ENCODE measurements at regions not wholly inside any gene's neighbourhood (a gene's known extent, or its start where the extent isn't known, plus 50 kb on each side); places are given as distances from the start of the nearest gene placed in this dataset.
"Not testable (repeated sequence)": the region's sequence is repeated elsewhere in the genome, so short reads cannot be mapped to it uniquely, and the experiment has no call there.

DNA sequence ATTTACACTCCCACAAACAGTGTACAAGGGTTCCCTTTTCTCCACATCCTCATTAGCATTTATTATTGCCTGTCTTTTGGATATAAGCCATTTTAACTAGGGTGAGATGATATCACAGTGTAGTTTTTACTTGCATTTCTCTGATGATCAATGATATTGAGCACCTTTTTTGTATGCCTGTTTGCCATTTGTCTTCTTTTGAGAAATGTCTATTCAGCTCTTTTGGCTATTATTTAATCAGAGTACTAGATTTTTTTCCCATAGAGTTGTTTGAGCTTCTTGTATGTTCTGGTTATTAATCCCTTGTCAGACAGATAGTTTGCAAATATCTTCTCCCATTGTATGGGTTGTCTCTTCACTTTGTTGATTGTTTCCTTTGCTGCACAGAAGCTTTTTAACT is 190.6 kb downstream of the MAGEB17 start:
- no peaks in the 10 kb centered on the region for H4K20me1 ChIP-seq (ENCODE audit: insufficient read depth, low read length)
- no peaks in the 10 kb centered on the region for H3K4me1 ChIP-seq (ENCODE audit: low read length)
- no peak overlapping the region for H2AFZ ChIP-seq (ENCODE audit: low read length)
- H3K9me3 ChIP-seq (replicated peaks; ENCODE audit: insufficient read depth, low read length) = no peaks in the 10 kb centered on the region
- H3K9ac ChIP-seq (ENCODE audit: low read length) = no peak overlapping the region
- H3K4me2 ChIP-seq (ENCODE audit: low read depth, low read length) = no peak overlapping the region
- H3K27ac ChIP-seq (ENCODE audit: low read length) = no peak overlapping the region
- H3K79me2 ChIP-seq (ENCODE audit: low read length) = no peaks in the 10 kb centered on the region
- no peaks in the 10 kb centered on the region for H3K27me3 ChIP-seq (replicated peaks; ENCODE audit: insufficient read depth, low read length)
- no peaks in the 10 kb centered on the region for H3F3A ChIP-seq (ENCODE audit: insufficient read depth, low read length)
- no peaks in the 10 kb centered on the region for H3K36me3 ChIP-seq (replicated peaks; ENCODE audit: insufficient read depth, low read length)
- H3K4me3 ChIP-seq (ENCODE audit: low read length) = no peak overlapping the region
- DNase-seq = no peak
- H3K9me2 ChIP-seq (replicated peaks; ENCODE audit: insufficient read depth, low read length) = no peaks in the 10 kb centered on the region
- TF ChIP-seq EZH2 (optimal IDR thresholded peaks at IDR 0.05; ENCODE audit: low read depth, low read length) = no peak
- TF ChIP-seq, protein P1, sequence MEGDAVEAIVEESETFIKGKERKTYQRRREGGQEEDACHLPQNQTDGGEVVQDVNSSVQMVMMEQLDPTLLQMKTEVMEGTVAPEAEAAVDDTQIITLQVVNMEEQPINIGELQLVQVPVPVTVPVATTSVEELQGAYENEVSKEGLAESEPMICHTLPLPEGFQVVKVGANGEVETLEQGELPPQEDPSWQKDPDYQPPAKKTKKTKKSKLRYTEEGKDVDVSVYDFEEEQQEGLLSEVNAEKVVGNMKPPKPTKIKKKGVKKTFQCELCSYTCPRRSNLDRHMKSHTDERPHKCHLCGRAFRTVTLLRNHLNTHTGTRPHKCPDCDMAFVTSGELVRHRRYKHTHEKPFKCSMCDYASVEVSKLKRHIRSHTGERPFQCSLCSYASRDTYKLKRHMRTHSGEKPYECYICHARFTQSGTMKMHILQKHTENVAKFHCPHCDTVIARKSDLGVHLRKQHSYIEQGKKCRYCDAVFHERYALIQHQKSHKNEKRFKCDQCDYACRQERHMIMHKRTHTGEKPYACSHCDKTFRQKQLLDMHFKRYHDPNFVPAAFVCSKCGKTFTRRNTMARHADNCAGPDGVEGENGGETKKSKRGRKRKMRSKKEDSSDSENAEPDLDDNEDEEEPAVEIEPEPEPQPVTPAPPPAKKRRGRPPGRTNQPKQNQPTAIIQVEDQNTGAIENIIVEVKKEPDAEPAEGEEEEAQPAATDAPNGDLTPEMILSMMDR (IDR thresholded peaks at IDR 0.05; ENCODE audit: low read length) = no peak
- TF ChIP-seq EZH2phosphoT487 (IDR thresholded peaks at IDR 0.05; ENCODE audit: low read length) = no peak

DNA sequence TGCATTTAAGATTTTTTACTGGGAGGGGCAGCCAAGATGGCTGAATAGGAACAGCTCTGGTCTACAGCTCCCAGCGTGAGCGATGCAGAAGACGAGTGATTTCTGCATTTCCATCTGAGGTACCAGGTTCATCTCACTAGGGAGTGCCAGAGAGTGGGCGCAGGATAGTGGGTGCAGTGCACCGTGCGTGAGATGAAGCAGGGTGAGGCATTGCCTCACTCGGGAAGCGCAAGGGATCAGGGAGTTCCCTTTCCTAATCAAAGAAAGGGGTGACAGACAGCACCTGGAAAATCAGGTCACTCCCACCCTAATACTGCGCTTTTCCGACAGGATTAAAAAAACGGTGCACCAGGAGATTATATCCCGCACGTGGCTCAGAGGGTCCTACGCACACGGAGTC is 192.8 kb downstream of the MAGEB17 start:
- not testable (repeated sequence) for H3F3A ChIP-seq (ENCODE audit: insufficient read depth, low read length); H3K4me3 ChIP-seq (ENCODE audit: low read length); H3K27me3 ChIP-seq (replicated peaks; ENCODE audit: insufficient read depth, low read length); H3K9me2 ChIP-seq (replicated peaks; ENCODE audit: insufficient read depth, low read length); DNase-seq; H3K9me3 ChIP-seq (replicated peaks; ENCODE audit: insufficient read depth, low read length); H3K9ac ChIP-seq (ENCODE audit: low read length); H2AFZ ChIP-seq (ENCODE audit: low read length); H3K4me1 ChIP-seq (ENCODE audit: low read length); H3K36me3 ChIP-seq (replicated peaks; ENCODE audit: insufficient read depth, low read length); H3K4me2 ChIP-seq (ENCODE audit: low read depth, low read length); H4K20me1 ChIP-seq (ENCODE audit: insufficient read depth, low read length); H3K27ac ChIP-seq (ENCODE audit: low read length); H3K79me2 ChIP-seq (ENCODE audit: low read length)

DNA sequence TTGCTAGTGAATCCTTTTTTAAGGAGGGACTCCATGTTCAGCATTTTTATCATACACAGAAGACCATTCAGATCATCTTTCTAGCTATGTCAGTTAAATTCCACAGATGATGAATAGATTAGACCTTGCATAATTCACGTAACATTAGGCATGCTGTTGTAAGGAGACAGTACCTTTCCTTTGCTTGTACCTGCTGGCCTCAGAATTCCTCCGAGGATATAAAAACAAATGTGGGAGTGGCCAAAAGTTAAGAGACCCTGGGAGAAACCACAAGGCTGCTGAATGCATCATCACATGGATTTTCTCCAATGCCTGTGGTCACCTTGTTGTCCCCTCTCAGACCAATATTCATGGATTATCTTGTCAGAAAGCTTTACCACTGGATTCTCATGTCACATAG is 201.4 kb downstream of the MAGEB17 start:
- H4K20me1 ChIP-seq (ENCODE audit: insufficient read depth, low read length) = no peaks in the 10 kb centered on the region
- H3K4me2 ChIP-seq (ENCODE audit: low read depth, low read length) = no peak overlapping the region
- H3K9me3 ChIP-seq (replicated peaks; ENCODE audit: insufficient read depth, low read length) = no peaks in the 10 kb centered on the region
- H2AFZ ChIP-seq (ENCODE audit: low read length) = no peak overlapping the region
- TF ChIP-seq EZH2phosphoT487 (IDR thresholded peaks at IDR 0.05; ENCODE audit: low read length) = no peak
- TF ChIP-seq, protein P1 (IDR thresholded peaks at IDR 0.05; ENCODE audit: low read length) = no peak
- no peak for TF ChIP-seq EZH2 (optimal IDR thresholded peaks at IDR 0.05; ENCODE audit: low read depth, low read length)
- H3F3A ChIP-seq (ENCODE audit: insufficient read depth, low read length) = no peaks in the 10 kb centered on the region
- H3K27me3 ChIP-seq (replicated peaks; ENCODE audit: insufficient read depth, low read length) = no peaks in the 10 kb centered on the region
- no peak overlapping the region for H3K4me3 ChIP-seq (ENCODE audit: low read length)
- no peaks in the 10 kb centered on the region for H3K36me3 ChIP-seq (replicated peaks; ENCODE audit: insufficient read depth, low read length)
- no peaks in the 10 kb centered on the region for H3K4me1 ChIP-seq (ENCODE audit: low read length)
- no peaks in the 10 kb centered on the region for H3K79me2 ChIP-seq (ENCODE audit: low read length)
- no peak overlapping the region for H3K9ac ChIP-seq (ENCODE audit: low read length)
- H3K27ac ChIP-seq (ENCODE audit: low read length) = no peak overlapping the region
- H3K9me2 ChIP-seq (replicated peaks; ENCODE audit: insufficient read depth, low read length) = no peaks in the 10 kb centered on the region
- DNase-seq = no peak

DNA sequence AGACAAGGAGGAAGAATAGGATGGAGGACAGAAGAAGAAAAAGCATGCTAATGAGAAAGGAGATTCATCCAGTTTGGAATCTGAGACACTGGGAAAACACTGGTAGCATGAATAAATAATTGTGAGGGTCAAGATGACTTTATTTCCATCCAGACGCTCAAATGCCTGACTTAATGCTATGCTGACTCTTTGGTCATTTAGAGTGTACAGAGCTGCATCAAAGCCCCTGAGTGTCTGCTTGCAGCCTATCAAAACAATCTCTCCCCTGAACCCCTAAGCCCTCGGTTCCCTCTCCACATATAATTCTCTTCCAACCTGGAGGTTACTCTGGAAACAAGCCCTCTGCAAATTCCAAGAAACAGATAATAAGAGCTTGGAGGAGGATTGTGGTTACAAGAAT is 208.8 kb downstream of the MAGEB17 start:
- Histone ChIP-seq H3K9me2 (replicated peaks; ENCODE audit: insufficient read depth, low read length) (no peaks in the 10 kb centered on the region), H3K79me2 (ENCODE audit: low read length) (no peaks in the 10 kb centered on the region), H3K4me2 (ENCODE audit: low read depth, low read length) (no peak overlapping the region), H3K4me3 (ENCODE audit: low read length) (no peak overlapping the region), H4K20me1 (ENCODE audit: insufficient read depth, low read length) (no peaks in the 10 kb centered on the region), H3K9me3 (replicated peaks; ENCODE audit: insufficient read depth, low read length) (no peaks in the 10 kb centered on the region), H3K36me3 (replicated peaks; ENCODE audit: insufficient read depth, low read length) (no peaks in the 10 kb centered on the region), H3K27ac (ENCODE audit: low read length) (no peak overlapping the region), H3K9ac (ENCODE audit: low read length) (no peak overlapping the region), H3K4me1 (ENCODE audit: low read length) (no peaks in the 10 kb centered on the region), H2AFZ (ENCODE audit: low read length) (no peak overlapping the region), H3F3A (ENCODE audit: insufficient read depth, low read length) (no peaks in the 10 kb centered on the region), H3K27me3 (replicated peaks; ENCODE audit: insufficient read depth, low read length) (no peaks in the 10 kb centered on the region)
- no peak for TF ChIP-seq EZH2 (optimal IDR thresholded peaks at IDR 0.05; ENCODE audit: low read depth, low read length)
- TF ChIP-seq, protein P1 (IDR thresholded peaks at IDR 0.05; ENCODE audit: low read length) = no peak
- TF ChIP-seq EZH2phosphoT487 (IDR thresholded peaks at IDR 0.05; ENCODE audit: low read length) = no peak
- DNase-seq = no peak
